ENCODE measurements at regions not wholly inside any gene's neighbourhood (a gene's known extent, or its start where the extent isn't known, plus 50 kb on each side); places are given as distances from the start of the nearest gene placed in this dataset.
"Not testable (repeated sequence)": the region's sequence is repeated elsewhere in the genome, so short reads cannot be mapped to it uniquely, and the experiment has no call there.

DNA sequence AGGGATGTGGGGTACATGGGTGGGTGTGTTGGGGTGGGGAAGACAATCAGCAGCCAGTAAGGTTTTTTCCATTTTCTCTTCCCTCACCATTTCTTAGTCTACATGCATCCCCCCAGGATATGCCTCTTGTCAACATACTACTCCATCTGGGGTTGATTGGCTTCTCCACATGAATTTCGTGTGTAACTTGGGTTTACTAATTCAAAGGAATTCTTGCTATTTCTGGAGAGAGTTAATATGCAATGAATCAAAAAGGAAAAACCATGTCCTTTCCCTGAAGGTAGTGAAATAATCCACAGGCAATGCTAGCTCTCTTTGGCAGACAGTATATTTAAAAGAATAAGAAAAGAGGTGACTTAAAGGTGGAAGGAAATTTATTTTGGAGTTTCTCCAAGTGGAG lies 198.4 kb downstream of the EBLN2 start:
- no peaks in the 10 kb centered on the region for H3K36me3 ChIP-seq (replicated peaks in 1 of 2; ENCODE audit: insufficient read depth in 1 of 2, low read depth in 2 of 2)
- no peaks in the 10 kb centered on the region for H3K27me3 ChIP-seq
- H3K27ac ChIP-seq: no peak overlapping the region
- no peak for DNase-seq
- intact Hi-C loops (cut with DNase I): no loop called here
- TF ChIP-seq, protein P1, sequence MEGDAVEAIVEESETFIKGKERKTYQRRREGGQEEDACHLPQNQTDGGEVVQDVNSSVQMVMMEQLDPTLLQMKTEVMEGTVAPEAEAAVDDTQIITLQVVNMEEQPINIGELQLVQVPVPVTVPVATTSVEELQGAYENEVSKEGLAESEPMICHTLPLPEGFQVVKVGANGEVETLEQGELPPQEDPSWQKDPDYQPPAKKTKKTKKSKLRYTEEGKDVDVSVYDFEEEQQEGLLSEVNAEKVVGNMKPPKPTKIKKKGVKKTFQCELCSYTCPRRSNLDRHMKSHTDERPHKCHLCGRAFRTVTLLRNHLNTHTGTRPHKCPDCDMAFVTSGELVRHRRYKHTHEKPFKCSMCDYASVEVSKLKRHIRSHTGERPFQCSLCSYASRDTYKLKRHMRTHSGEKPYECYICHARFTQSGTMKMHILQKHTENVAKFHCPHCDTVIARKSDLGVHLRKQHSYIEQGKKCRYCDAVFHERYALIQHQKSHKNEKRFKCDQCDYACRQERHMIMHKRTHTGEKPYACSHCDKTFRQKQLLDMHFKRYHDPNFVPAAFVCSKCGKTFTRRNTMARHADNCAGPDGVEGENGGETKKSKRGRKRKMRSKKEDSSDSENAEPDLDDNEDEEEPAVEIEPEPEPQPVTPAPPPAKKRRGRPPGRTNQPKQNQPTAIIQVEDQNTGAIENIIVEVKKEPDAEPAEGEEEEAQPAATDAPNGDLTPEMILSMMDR (IDR thresholded peaks at IDR 0.05): no peak
- no peak for TF ChIP-seq POLR2A (IDR thresholded peaks at IDR 0.05)
- no peak overlapping the region for H3K4me3 ChIP-seq
- no peaks in the 10 kb centered on the region for H3K9me3 ChIP-seq
- WGBS, 2 donors: 36 to 45% methylated on average over 1 of the region's 1 CpG
- H3K4me1 ChIP-seq: peaks cover 5% of the 10 kb centered on the region
- no peak for ATAC-seq

DNA sequence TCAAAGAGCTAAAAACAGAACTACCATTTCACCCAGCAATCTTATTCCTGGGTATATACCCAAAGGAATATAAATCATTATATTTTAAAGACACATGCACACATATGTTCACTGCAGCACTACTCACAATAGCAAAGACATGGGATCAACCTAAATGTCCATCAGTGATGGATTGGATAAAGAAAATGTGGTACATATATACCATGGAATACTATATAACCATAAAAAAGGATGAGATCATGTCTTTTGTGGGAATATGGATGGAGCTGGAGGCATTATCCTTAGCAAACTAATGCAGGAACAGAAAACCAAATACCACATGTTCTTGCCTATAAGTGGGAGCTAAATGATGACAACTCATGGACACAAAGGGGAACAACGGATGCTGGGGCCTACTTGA lies 205.1 kb downstream of the EBLN2 start:
- H3K27ac ChIP-seq; intact Hi-C loops (cut with DNase I); H3K36me3 ChIP-seq (replicated peaks in 1 of 2; ENCODE audit: insufficient read depth in 1 of 2, low read depth in 2 of 2); DNase-seq; ATAC-seq; H3K27me3 ChIP-seq; H3K4me3 ChIP-seq; H3K9me3 ChIP-seq; H3K4me1 ChIP-seq: not testable (repeated sequence)
- 78 to 85% methylated on average over 1 of the region's 1 CpG for WGBS, 2 donors

DNA sequence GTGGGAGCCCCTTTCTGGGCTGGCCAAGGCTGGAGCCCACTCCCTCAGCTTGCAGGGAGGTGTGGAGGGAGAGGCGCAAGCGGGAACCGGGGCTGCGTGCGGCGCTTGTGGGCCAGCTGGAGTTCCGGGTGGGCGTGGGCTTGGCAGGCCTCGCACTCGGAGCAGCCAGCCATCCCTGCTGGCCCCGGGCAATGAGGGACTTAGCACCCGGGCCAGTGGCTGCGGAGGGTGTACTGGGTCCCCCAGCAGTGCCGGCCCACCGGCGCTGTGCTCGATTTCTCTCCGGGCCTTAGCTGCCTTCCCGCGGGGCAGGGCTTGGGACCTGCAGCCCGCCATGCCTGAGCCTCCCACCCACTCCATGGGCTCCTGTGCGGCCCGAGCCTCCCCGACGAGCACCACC lies 207.7 kb downstream of the EBLN2 start:
- intact Hi-C loops (cut with DNase I); H3K27ac ChIP-seq; H3K27me3 ChIP-seq; DNase-seq; H3K4me1 ChIP-seq; H3K4me3 ChIP-seq; H3K36me3 ChIP-seq (replicated peaks in 1 of 2; ENCODE audit: insufficient read depth in 1 of 2, low read depth in 2 of 2); H3K9me3 ChIP-seq; ATAC-seq: not testable (repeated sequence)
- 89% methylated on average over 11 to 17 of the region's 25 CpGs for WGBS, 2 donors

DNA sequence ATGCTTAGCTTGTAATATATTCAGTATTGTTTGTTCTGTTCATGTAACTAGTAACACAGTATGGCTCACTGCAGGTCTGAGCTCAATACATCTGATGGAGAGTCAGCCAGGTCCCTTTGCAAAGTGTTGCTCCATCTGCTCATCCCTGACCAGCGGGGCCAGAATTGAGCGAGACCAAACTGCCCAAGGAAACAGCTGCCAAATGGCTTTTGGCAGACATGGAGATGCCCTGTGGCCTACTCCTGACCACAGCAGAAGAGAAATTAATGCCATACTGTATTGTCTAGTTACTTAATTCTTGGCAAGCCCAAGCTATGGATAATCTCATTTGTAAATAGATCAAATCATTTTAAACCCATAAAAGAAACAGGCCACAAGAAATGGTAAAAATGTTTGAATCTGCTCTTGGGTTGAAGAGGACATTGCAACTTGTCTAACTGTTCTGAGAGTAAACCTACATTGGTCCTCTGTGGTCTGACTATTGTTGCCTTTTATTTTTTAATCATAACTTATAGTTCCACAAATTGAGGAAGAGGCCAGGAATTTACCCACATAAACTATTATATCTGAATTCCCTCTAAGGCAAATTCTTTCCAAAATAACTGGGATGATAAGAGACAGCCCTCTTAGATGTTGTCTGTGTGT lies 209.5 kb downstream of the EBLN2 start:
- no peaks in the 10 kb centered on the region for H3K9me3 ChIP-seq
- intact Hi-C loops (cut with DNase I): no loop called here
- H3K27me3 ChIP-seq: no peaks in the 10 kb centered on the region
- H3K27ac ChIP-seq: no peak overlapping the region
- ATAC-seq (no peak), DNase-seq (peak in 2 of 4 donors; percentile 5 to 7)
- no peak overlapping the region for H3K4me3 ChIP-seq
- TF ChIP-seq, protein P1 (IDR thresholded peaks at IDR 0.05): no peak
- TF ChIP-seq POLR2A (IDR thresholded peaks at IDR 0.05): no peak
- no peaks in the 10 kb centered on the region for H3K36me3 ChIP-seq (replicated peaks in 1 of 2; ENCODE audit: insufficient read depth in 1 of 2, low read depth in 2 of 2)
- WGBS, 2 donors: 64 to 94% methylated on average over 2 of the region's 2 CpGs
- H3K4me1 ChIP-seq: no peaks in the 10 kb centered on the region

DNA sequence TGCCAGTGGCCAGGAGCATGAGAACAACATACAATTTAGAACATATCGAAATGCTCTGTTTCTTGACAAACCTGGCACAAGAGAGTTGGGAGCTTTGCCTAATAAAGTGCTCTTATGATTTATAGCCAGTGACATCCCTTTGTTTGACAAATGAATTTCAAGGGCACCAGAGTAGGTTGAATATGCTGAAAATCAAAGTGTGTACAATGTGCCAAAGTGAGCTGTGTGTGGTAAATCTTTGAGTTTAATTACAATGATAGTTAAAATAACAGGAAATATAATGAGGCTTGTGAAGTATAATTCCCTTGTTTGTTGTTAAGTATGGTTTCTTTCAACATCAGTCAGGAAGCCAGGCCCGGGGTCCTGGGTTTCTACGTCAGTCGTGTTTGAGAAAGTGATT lies 211.9 kb downstream of the EBLN2 start:
- no peak for DNase-seq
- no peak overlapping the region for H3K4me3 ChIP-seq
- no peak for ATAC-seq
- no peak for TF ChIP-seq POLR2A (IDR thresholded peaks at IDR 0.05)
- TF ChIP-seq, protein P1 (IDR thresholded peaks at IDR 0.05): no peak
- H3K36me3 ChIP-seq (replicated peaks in 1 of 2; ENCODE audit: insufficient read depth in 1 of 2, low read depth in 2 of 2): no peaks in the 10 kb centered on the region
- no peaks in the 10 kb centered on the region for H3K27me3 ChIP-seq
- no peak overlapping the region for H3K27ac ChIP-seq
- H3K4me1 ChIP-seq: no peaks in the 10 kb centered on the region
- no peaks in the 10 kb centered on the region for H3K9me3 ChIP-seq
- intact Hi-C loops (cut with DNase I): no loop called here
- WGBS, 2 donors: 85 to 87% methylated on average over 4 of the region's 4 CpGs

DNA sequence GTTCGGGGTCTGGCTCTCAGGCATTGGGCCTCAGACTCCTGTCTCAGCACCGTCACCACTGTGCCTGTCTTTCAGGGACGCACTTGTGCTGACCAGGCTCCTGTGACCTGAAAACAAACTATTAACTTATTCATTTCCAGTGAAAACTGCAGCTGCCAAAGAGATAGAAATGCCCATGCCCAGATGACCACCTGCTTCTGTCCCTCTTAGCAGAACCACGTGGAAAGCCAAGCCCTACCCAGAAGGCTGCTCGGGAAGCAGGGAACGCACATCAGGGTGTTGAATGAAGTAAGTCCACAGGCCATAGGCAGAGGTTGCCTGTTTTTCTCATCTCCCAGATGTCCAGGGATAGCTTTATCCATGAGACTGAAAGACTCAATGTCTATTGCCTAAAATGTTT lies 219.3 kb downstream of the EBLN2 start:
- H3K9me3 ChIP-seq: no peaks in the 10 kb centered on the region
- DNase-seq: no peak
- no peaks in the 10 kb centered on the region for H3K27me3 ChIP-seq
- no peaks in the 10 kb centered on the region for H3K36me3 ChIP-seq (replicated peaks in 1 of 2; ENCODE audit: insufficient read depth in 1 of 2, low read depth in 2 of 2)
- no peak overlapping the region for H3K27ac ChIP-seq
- H3K4me1 ChIP-seq: no peaks in the 10 kb centered on the region
- no peak for ATAC-seq
- H3K4me3 ChIP-seq: no peak overlapping the region
- WGBS, 2 donors: 65 to 75% methylated on average over 6 of the region's 6 CpGs
- intact Hi-C loops (cut with DNase I): no loop called here
- TF ChIP-seq, protein P1 (IDR thresholded peaks at IDR 0.05): no peak
- no peak for TF ChIP-seq POLR2A (IDR thresholded peaks at IDR 0.05)

All from body of pancreas (tissue), 4 donors.